ENCODE measurements at regions not wholly inside any gene's neighbourhood (a gene's known extent, or its start where the extent isn't known, plus 50 kb on each side); places are given as distances from the start of the nearest gene placed in this dataset.
A peak's percentile ranks its signal among the peaks of the same experiment; 100 is the strongest.

DNA sequence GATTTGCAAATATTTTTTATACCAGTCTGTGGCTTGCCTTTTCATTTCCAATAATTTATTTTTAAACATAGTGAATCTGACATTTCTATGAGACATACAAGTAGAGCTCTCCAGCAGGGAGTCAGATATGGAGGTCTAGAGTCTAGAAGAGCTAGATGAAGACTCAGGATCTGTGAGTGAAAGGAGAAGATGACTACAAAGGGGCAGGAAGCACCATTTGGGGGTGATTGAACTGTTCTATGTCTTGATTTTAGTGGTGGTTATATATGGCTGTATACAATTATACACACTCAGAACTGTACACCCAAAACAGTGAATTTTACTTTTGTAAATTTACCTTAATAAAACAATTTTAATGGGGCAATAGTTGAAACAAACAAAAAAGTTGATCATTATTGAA, 127.9 kb upstream of the BACH2 start:
- TF ChIP-seq, protein P1, sequence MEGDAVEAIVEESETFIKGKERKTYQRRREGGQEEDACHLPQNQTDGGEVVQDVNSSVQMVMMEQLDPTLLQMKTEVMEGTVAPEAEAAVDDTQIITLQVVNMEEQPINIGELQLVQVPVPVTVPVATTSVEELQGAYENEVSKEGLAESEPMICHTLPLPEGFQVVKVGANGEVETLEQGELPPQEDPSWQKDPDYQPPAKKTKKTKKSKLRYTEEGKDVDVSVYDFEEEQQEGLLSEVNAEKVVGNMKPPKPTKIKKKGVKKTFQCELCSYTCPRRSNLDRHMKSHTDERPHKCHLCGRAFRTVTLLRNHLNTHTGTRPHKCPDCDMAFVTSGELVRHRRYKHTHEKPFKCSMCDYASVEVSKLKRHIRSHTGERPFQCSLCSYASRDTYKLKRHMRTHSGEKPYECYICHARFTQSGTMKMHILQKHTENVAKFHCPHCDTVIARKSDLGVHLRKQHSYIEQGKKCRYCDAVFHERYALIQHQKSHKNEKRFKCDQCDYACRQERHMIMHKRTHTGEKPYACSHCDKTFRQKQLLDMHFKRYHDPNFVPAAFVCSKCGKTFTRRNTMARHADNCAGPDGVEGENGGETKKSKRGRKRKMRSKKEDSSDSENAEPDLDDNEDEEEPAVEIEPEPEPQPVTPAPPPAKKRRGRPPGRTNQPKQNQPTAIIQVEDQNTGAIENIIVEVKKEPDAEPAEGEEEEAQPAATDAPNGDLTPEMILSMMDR (IDR thresholded peaks at IDR 0.05), result no peak

DNA sequence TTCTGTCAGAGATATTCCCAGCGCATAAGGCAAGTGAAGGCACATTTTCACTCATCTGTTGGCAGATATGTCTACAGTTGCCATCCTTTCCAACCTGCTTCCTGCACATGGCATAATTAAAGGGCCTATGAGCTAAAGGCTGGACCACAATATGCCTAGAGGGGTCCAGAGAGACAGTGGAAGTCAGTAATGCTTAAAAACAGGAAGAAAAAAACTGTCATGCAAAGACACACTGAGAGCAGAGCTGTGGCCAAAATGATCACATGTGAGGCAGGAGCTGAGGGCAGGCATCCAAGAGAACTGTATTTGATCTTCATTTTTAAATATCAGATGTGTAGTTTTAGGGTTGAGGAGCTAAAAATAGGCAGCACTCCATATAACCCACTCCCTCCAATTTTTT, 125.0 kb upstream of the BACH2 start:
- H3K4me1 ChIP-seq, result peaks cover 0 to 9% (median 0%) of the 10 kb centered on the region in 9 donors
- no peaks in the 10 kb centered on the region for H3K36me3 ChIP-seq
- DNase-seq, result no peak
- no peaks in the 10 kb centered on the region for H3K27me3 ChIP-seq
- TF ChIP-seq, protein P1 (IDR thresholded peaks at IDR 0.05), result no peak
- WGBS, 2 donors, result 91 to 93% methylated on average over 1 of the region's 1 CpG
- no peaks in the 10 kb centered on the region for H3K9me3 ChIP-seq
- no peak for ATAC-seq
- no peak overlapping the region for H3K27ac ChIP-seq
- H3K4me3 ChIP-seq, result no peak overlapping the region
- intact Hi-C loops (cut with DNase I), result no loop called here

More for the DNA sequence above, 127.9 kb upstream of the BACH2 start:
- Histone ChIP-seq H3K4me3 (no peak overlapping the region), H3K4me1 (peaks cover 0 to 9% (median 0%) of the 10 kb centered on the region in 9 donors), H3K27me3 (no peaks in the 10 kb centered on the region), H3K9me3 (peaks cover 0 to 16% (median 6%) of the 10 kb centered on the region in 11 donors), H3K27ac (peak overlapping the region in 1 of 10 donors; percentile 64), H3K36me3 (no peaks in the 10 kb centered on the region)
- intact Hi-C loops (cut with DNase I), result no loop called here
- ATAC-seq (no peak), DNase-seq (no peak)

DNA sequence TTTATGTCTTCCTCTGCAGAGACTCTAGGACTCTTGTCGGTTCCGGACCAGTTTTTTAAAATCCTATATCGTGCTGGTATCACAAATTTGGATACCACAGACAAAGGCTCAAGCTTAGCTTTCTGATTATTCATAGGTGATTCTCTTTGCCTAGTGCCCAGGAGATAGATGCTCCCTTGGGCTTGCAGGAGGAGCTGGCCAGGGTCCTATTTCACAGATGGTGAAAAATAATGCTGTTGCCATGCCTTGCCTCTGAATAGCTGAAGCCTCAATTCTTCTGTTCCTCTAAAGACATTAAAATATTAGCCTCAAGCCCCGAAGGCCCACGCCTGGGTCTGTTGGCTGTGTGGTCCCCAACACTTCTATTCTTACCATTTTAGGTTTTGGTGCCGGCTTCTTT, 123.9 kb upstream of the BACH2 start:
- Histone ChIP-seq H3K9me3 (no peaks in the 10 kb centered on the region), H3K4me1 (peaks cover 0 to 9% (median 0%) of the 10 kb centered on the region in 9 donors), H3K27ac (no peak overlapping the region), H3K27me3 (no peaks in the 10 kb centered on the region), H3K36me3 (no peaks in the 10 kb centered on the region), H3K4me3 (no peak overlapping the region)
- intact Hi-C loops (cut with DNase I), result no loop called here
- TF ChIP-seq, protein P1 (IDR thresholded peaks at IDR 0.05), result no peak
- DNase-seq, result no peak
- no peak for ATAC-seq
- WGBS, 2 donors, result 90 to 93% methylated on average over 6 of the region's 6 CpGs

DNA sequence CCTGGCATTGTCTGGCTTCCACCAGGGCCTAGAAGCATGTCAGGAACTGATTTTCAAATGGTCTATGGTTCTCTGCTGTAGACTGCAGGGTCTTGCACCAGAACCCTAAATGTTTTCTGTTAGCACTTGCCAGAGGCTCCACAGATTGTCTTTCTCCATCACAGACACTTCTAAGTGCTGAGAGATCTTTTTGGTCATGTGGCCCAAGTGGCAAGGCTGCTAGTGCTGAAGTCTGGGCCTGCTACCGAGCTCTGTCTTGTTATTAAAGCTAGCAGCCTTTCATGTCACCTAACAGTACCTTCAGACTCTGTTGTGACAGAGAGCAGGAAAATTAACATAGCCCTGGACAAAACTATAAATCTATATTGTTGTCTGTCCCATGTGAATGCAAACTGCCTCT, 120.7 kb upstream of the BACH2 start:
- WGBS, 2 donors, result 44 to 69% methylated on average over 1 of the region's 1 CpG
- Histone ChIP-seq H3K36me3 (no peaks in the 10 kb centered on the region), H3K27ac (no peak overlapping the region), H3K27me3 (no peaks in the 10 kb centered on the region), H3K9me3 (no peaks in the 10 kb centered on the region), H3K4me3 (no peak overlapping the region), H3K4me1 (peaks cover 0 to 20% (median 8%) of the 10 kb centered on the region in 9 donors)
- ATAC-seq (peak in 7 of 8 donors; percentile 2 to 89 (median 73)), DNase-seq (no peak)
- TF ChIP-seq, protein P1 (IDR thresholded peaks at IDR 0.05), result no peak
- intact Hi-C loops (cut with DNase I), result no loop called here
